HG03066 (cell line): ENCODE measurements at regions not wholly inside any gene's neighbourhood (a gene's known extent, or its start where the extent isn't known, plus 50 kb on each side); places are given as distances from the start of the nearest gene placed in this dataset.

ENCODE experiments used
- ATAC-seq: cut with Tn5 transposase; IDR thresholded peaks from one replicate; pipeline ENCODE4 v1.9.1; 2021; ENCODE audit warnings: low read depth; ENCODE audit not compliant: unreplicated experiment

DNA sequence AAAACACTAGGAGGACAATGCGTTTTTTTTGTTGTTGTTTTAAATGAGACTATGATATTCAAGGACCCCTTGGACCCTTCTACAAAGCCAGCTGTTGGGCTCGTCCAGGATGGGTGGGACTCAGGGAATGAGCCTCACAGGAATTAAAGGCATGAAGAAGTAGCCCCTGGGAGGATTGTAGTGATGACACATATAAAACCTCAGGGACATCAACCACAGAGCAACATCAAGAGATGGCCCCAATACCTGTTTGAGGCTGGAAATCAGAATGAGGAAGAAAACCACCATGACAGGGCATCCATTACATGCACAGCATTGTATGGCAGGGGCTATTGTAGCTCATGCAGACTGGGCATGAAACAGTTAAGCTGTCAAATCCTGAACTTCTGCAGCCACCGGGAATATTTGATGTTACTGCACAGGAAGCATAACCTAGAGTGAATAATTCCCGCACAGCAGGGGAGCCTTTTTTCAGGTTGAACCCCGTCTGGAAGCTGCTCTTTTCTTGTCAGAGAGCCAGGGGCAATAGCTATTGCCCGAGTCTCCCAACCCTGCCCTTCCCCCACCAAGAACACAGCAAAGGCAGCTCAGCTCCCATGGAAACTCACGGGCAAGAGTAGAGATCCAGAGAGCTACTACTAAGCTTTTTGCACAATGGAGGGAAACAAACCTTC lies 140.2 kb upstream of the FGGY start:
- ATAC-seq: no peak

DNA sequence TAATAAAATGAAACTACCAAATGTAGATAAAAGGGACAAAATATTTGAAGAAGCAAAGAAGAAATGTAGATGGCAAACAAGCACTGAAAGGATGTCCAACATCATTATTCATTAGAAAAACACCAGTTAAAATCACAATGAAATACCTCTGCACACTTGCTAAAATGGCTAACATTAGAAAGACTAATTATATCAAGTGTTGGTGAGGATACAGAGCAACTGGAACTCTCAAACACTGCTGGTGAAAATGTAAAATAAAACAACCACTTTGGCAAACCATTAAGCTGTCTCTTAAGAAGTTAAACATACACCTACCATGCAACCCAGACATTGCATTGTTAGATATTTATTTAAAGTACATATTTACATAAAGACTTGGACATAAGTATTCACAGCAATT lies 138.6 kb upstream of the FGGY start:
- no peak for ATAC-seq

DNA sequence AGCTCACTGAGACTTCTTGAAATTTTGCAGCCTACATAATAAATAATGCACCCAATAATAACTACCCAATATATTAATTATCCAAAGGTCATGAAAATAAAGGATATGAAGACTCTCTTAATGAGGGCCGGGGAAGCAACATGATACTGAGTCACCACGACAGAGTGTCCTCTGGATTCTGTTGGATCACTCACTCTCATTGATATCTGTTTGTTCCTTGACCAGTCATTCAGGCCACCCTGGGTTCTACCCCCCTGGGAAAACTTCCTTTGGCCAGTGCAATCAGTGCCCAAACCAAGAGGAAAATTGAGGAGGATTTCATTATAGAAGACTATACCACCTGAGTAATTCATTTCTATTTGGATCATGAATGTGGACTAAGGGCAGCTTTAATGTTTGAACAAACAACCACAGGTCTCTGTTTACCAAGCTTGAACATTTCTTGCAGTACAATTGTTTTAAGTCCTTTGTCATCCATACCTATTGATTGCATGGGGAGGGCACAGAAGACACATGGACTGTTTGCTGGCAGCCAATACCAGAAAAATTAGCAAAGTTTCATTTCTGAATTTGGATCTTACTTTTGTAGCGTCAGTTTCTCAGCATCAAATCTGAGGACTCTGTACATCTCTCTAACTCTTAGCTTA lies 137.2 kb upstream of the FGGY start:
- no peak for ATAC-seq

DNA sequence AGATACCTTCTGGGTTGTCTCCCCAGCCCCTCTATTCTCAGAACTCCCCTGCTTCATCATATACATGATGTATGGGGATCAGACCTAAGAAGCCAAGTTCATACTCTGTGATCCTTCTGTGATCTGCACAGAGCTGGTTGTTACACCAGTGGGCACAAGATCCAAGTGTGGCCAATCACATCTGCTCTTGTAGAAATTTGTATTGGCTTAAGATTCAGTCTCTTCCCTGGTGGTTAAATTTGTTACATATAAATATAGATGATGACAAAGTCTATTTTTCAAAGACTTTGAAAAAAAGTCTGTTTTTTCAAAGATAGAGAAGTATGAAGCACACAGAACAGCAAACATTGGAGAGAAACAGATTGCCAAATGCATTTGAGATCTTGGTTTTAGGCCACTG lies 135.8 kb upstream of the FGGY start:
- ATAC-seq: no peak

DNA sequence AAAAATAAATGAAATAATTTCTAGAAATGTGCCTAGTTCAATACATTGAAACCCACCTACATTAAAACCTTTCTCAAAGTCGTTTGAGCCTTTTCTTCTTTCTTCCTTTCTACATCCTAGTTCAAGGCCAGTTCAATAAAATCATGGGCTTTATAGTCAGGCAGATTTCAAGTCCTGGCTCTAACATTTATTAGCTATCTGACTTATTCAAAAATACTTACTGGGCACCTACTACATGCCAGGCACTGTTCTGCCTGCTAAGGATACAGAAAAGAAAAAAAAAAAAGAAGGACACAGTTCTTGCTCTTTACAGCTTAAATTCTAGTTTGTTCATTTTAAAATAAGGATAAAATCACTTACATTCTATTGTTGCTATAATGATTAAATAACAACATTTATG lies 134.2 kb upstream of the FGGY start:
- ATAC-seq: no peak

DNA sequence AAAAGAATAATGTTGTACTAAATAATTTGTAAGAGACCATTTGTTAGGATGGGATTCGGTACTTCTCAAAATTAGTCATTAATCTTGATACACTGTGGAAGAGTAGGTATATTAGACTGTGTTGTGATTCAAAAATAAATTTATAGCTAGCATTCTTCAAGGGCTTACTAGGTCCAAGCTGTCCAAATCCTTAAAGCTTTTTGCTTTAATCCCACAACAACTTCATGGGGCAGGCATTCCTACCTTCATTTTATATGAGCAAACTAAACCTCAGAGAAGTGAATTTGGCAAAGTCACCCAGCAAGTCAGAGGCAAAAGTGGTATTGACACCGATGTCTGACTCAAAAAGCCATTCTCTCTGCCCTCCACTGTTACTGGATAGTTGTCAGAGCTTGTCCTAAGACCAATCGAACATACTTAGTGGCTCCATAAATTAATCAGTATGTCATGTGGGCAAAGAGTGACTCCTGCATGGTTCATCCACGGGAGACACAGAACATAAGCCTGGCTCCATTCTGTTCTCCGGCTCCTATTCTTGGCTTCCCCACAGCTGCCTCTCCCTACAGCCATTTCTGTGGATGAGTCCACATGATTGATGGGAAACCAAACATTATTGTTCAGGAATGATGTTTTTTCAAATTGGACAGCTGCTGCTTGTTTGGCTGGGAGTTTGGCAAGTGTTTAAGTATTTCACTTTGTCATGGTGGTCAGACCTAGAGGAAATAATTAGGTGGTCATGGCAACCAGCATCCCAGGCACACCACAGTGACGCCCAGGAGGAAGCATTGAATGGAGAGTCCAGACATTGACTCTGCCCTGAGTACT lies 133.4 kb upstream of the FGGY start:
- no peak for ATAC-seq

DNA sequence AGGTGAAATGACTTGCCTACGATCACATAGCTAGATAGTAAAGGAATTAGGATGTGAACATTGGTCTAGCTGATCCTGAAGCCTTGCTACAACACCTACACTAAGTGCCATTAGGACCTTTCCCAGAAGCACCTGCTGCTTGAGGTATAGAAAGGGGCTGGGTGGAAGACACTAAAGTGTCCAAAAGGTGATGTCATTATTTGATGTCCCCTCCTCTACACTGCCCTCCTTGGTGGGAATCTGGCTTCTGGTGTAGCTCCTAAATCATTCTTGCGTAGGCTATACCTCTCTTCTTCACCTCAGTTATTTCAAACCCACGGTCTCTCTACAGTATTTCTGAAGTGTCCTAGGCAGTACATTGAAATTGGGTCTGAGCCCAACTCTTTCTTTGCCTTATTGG lies 132.5 kb upstream of the FGGY start:
- no peak for ATAC-seq

DNA sequence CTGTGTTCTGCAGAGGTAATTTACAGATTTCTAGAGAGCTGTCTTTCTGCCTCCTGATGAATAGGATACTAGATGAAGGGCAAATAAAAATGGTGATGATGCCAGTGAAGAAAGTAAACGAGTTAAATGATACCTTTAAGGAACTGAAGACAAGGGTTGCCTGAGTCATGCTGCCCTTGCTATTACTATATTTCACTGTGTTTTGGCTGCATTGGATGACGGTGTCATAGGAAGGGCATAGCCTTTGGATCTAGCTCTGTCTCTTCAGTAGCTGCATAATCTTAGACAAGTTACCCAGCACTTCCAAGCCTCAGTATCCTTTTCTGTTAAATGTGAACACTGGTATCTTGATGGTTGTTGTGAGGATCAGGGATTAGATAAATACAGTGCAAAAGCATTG lies 131.5 kb upstream of the FGGY start:
- no peak for ATAC-seq

DNA sequence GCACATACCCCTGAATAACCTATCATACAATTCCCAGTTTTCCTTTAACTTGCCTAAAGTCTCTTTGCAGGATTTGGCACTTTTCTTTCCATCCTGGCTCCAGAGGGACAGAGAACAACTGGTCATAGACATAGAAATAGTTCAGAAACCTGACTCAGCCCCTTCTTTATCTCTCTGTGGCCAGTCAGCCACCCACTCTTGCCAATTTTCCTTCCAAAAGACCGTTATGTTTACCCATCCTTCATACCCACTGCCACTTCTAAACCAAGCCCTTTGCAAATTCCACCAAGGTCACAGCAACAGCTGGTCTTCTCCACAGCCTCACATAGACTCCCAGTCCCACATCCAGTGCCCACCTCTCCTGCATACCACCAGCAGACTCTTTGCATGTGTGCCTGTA lies 127.2 kb upstream of the FGGY start:
- no peak for ATAC-seq

DNA sequence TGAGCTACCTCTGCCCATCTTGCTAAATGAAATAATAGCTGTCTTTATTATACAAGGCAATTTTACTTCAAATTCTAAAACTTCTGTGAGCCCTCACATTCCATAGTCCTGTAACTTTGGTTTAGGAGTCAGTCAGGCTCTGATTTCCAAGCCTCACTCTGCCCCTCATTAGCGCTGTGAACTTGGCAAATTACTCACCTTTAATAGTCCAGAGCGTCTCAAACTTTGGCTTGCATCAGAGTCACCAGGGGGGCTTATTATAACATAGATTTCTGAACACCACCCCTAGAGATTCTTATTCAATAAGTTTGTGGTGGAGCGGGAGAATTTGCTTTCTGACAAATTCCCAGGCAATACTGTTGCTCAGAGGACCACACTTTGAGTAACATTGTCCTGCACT lies 126.2 kb upstream of the FGGY start:
- ATAC-seq: no peak

DNA sequence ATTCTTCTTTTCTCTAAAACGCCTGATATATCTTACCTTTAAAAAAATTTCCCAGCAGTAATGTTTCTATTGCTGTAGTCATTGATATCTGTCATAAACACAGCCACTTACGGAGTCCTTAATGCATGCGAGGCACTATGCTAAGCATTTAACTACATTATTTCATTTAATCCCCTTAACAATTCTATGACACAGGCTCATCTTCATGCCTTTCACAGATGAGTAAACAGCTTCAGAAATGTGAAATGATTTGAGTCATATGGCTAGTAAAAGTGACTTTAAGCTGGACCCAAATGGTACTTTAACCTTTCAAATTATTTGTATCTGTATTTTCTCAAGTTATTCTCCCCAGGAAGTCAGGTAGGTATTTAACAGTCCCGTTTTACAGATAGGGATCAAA lies 125.1 kb upstream of the FGGY start:
- ATAC-seq: no peak

DNA sequence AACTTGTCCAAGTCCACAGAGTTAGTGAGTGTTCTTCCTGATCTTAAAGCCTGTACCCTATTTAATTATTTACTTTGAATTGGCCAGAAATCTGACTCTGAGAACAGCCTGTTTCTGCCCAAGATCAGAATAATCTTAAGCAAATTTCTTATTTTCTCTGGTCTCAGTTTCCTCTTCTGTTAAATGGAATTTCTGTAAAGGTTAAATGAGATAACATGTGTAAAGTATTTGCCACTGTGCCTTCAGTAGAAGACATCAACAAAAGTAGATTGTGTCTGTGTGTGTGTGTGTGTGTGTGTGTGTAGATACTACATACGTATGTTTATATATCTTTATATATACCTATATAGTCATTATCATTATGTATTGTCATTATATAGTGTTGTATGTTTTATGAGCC lies 124.2 kb upstream of the FGGY start:
- no peak for ATAC-seq

DNA sequence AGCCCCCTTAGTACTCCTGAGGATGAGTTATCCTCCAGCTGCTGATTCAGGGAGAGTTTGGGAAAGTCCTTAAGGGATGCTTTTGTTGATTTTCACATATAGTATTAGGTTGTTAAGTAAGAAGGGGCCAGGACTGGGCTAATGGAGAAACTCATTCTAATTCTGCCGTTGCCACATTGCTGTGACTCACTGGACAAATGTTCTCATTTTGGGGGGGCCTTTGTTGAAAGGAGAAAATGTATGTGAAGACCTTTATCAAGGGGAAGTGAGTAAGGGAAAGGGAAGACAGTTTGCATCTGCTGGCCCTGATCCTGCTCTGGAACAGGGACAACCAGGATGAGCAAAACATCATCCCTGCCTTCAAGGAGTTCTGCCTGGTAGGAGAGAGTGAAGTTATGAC lies 123.2 kb upstream of the FGGY start:
- ATAC-seq: no peak

DNA sequence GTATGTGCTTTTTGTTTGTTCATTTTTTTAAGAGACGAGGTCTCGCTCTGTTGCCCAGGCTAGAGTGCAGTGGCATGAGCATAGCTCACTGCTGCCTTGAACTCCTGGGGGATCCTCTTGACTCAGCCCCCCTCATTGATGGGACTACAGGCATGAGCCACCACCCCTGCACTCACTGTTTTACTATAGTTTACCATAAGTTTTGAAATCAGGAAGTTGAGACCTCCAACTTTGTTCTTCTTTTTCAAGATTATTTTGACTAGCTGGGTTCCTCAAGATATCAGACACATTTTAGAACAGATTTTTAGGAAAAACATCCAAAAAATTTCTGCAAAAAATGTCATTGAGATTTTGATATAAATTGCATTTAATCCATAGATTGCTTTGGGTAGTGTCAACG lies 120.4 kb upstream of the FGGY start:
- no peak for ATAC-seq

DNA sequence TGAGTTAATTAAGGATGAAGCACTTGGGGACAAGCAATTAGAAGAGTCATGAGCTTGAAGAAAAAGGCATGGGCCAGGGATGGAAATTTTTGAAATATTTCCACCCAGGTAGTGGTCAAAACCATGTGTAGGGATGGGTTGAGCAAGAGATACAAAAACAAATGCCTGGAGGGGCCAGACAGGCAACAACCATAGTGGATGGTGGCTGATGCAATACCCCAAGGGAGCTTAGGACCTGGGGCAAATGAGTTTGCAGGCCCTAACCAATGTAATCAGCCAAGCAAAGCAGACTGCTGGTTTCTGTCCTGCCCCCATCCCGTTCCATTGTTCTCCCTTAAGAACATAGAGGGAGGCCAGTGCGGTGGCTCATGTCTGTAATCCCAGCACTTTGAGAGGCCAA lies 119.1 kb upstream of the FGGY start:
- no peak for ATAC-seq

DNA sequence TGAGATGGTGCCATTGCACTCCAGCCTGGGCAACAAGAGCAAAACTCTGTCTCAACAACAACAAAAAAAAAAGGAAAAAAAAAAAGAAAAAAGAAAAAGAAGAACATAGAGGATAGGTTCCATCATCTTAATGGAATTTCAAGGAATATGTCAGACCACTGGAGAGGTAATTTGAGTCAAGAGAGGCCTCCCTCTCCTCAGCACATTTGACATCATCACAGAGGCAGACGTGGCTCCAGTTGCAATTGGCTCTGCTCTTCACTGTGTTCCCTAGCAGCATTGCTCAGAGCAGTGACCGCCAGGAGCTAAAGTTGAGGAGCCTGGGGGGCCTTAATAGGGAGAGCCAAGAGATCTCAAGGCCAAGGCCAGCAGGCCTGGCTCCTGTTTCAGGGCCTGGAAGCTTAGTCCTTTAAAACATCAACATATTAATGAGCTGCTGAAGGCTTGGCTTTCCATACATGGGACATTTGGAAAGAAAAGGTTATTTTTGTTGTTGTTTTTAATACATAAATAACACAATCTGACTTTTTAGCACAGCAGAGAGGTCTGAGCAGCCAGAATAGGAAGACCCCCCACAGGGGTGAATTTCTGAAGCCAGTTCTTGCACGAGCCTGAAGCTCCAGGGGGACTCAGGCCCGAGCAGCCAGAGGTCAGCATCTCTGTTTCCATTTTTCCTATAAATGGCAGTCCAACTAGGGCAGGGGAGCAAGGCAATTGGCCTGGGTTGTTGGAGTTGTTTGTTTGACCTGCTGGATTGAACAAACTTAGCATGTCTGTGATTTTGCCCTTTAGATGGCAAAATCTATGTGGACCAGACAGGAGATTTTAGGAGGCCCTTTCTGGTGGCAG lies 118.3 kb upstream of the FGGY start:
- ATAC-seq: no peak

DNA sequence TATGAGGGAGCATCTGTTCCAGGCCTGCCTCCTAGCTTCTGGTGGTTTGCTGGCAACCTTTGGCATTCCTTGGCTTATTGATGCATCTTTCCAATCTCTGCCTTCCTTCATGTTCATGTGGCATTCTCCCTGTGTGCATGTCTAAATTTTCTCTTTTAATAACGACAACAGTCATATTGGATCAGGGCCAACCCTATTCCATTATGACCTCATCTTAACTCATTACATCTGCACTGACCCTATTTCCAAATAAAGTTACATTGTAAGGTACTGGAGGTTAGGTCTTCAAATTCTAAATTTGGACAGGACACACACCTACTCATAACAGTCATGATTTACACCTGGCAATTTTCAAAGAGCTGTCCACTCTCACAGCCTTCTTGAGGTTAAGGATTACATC lies 117.2 kb upstream of the FGGY start:
- ATAC-seq: no peak

DNA sequence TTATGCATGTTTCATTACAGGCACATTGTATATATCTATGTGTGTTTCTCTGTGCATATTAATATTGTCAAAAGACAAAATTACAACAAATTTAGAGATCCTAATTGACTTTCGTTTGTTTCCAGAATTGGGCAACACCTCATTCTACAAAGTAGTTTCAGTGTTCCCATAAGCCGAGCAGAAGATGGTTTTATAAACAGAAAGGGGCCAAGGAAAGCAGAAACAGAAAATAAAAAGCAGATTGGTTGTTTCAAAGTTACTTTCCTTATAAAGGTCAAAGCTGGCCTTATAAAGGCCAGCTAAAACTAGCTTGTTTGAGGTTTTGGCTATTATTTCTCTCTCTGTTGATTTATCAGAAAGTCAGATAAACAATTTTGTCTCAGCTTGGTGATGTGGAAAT lies 116.2 kb upstream of the FGGY start:
- ATAC-seq: no peak

DNA sequence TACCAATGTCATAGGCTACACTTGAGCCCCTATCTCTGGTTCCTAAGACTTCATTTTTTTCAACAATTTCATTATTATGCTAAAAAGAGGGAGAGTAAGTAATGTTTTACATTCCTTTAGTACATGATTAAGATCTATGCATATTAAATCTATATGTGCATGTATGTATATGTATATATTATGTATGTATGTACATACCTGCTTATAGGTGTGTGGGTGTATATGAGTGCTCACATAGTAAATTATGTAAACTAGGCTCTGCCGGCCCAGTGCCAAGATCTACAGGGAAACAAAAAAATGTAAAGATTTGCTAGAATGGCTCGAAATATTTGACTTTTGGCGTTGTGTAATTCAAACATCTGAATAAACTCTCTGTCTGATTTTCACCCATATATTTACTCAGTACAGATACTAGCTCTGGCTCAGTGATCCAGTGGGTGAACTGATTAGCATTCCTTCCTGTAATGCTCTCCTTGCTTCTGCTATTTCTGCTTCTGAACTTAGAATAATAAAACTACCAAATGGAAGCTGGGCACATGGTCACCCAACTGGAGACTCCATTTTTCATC lies 113.1 kb upstream of the FGGY start:
- ATAC-seq: no peak

DNA sequence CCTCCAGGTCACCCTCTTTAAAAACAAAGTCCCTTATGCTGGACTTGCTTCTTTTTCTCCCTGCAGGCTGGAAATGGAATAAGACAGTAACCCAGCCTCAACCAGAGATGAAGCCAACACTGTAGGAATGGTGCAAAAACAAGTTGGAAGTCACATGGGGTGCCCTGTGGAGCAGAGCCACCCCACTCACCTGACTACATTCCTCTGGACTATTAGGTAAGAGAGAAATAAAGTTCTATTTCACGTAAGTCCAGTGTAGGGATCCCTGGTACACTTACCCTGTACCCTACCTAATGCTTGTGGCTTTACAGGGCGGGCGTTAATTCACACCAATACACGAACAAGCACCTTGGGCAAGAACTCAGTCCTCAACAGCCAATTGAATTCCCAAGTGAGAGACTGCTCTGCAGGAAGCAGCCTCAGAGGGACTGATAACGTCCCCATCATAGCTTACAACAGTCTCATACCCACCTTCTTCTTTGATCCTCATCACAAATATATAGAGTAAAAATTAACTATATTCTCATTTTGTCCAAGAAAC lies 112.5 kb upstream of the FGGY start:
- ATAC-seq: no peak
